ENCODE measurements at regions not wholly inside any gene's neighbourhood (a gene's known extent, or its start where the extent isn't known, plus 50 kb on each side); places are given as distances from the start of the nearest gene placed in this dataset.
"Not testable (repeated sequence)": the region's sequence is repeated elsewhere in the genome, so short reads cannot be mapped to it uniquely, and the experiment has no call there.

GRCh38 chrX:40388441-40388840 is 192.3 kb upstream of the ATP6AP2 start:
- POLR2A ChIA-PET, result no interaction called here

DNA sequence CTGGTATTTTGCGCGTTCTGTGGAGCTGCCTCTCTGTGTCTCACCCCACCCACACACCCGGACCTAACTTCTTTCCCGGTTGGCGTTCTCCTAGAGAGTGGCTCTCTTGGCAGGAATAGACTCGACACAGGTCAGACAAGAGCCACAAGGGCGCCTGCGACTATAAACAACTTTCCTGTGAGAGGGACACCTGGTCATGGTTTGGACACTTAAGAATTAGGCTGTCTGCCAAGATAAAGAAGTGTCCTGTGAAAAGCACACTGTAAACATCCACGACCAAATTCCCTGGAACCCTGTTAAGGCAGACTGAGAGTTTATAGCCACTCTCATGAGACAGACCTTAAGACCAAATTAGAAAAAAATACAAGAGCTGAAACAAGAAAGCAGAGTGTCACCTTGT is 192.9 kb upstream of the ATP6AP2 start:
- H3K4me2 ChIP-seq (ENCODE audit: insufficient read depth, low read length); POLR2A ChIA-PET; H4K20me1 ChIP-seq (replicated peaks; ENCODE audit: control insufficient read depth, extremely low read depth, insufficient read depth, low read length); H3K36me3 ChIP-seq (ENCODE audit: control insufficient read depth in 2 of 2, extremely low read depth in 1 of 2, insufficient read depth in 2 of 2, low read length in 2 of 2); intact Hi-C loops (cut with micrococcal nuclease); H3K27ac ChIP-seq (ENCODE audit: insufficient read depth, low read depth, low read length); H3K4me1 ChIP-seq (ENCODE audit: control insufficient read depth, extremely low read depth, insufficient read depth, low read length); H3K9me1 ChIP-seq (replicated peaks; ENCODE audit: control insufficient read depth, extremely low read depth, insufficient read depth, low read length); H2AFZ ChIP-seq (ENCODE audit: low read depth, low read length); BruUV-seq (replicated peaks); CTCF ChIA-PET; H3K79me2 ChIP-seq (ENCODE audit: control insufficient read depth, insufficient read depth, low read length); DNase-seq (ENCODE audit: low read depth, low spot score); H3K9me3 ChIP-seq (replicated peaks; ENCODE audit: control insufficient read depth, insufficient read depth, low read length); H3K27me3 ChIP-seq (ENCODE audit: control insufficient read depth in 2 of 2, insufficient read depth in 2 of 2, low read length in 2 of 2); H3K4me3 ChIP-seq (replicated peaks in 1 of 3; ENCODE audit: insufficient read depth in 1 of 3, low read depth in 1 of 3, low read length in 3 of 3); FAIRE-seq; H3K9ac ChIP-seq (replicated peaks; ENCODE audit: extremely low read depth, insufficient read depth, low read length); dilution Hi-C loops (cut with MboI; ENCODE audit: extremely low pct_ligation_motif_present, low sequenced_read_pairs): not testable (repeated sequence)

More at GRCh38 chrX:40388441-40388840, 192.3 kb upstream of the ATP6AP2 start:
- Histone ChIP-seq H3K9ac (replicated peaks; ENCODE audit: extremely low read depth, insufficient read depth, low read length) (no peak overlapping the region), H3K9me3 (replicated peaks; ENCODE audit: control insufficient read depth, insufficient read depth, low read length) (no peaks in the 10 kb centered on the region), H3K36me3 (ENCODE audit: control insufficient read depth in 2 of 2, extremely low read depth in 1 of 2, insufficient read depth in 2 of 2, low read length in 2 of 2) (no peaks in the 10 kb centered on the region), H4K20me1 (replicated peaks; ENCODE audit: control insufficient read depth, extremely low read depth, insufficient read depth, low read length) (no peaks in the 10 kb centered on the region), H3K27ac (ENCODE audit: insufficient read depth, low read depth, low read length) (no peak overlapping the region), H3K4me1 (ENCODE audit: control insufficient read depth, extremely low read depth, insufficient read depth, low read length) (peaks cover 2% of the 10 kb centered on the region), H3K4me3 (replicated peaks in 1 of 3; ENCODE audit: insufficient read depth in 1 of 3, low read depth in 1 of 3, low read length in 3 of 3) (no peak overlapping the region), H3K4me2 (ENCODE audit: insufficient read depth, low read length) (no peak overlapping the region), H3K27me3 (ENCODE audit: control insufficient read depth in 2 of 2, insufficient read depth in 2 of 2, low read length in 2 of 2) (no peaks in the 10 kb centered on the region), H3K9me1 (replicated peaks; ENCODE audit: control insufficient read depth, extremely low read depth, insufficient read depth, low read length) (no peaks in the 10 kb centered on the region), H3K79me2 (ENCODE audit: control insufficient read depth, insufficient read depth, low read length) (no peaks in the 10 kb centered on the region), H2AFZ (ENCODE audit: low read depth, low read length) (no peak overlapping the region)
- BruUV-seq (replicated peaks), result no TSS peak
- intact Hi-C loops (cut with micrococcal nuclease) (no loop called here), dilution Hi-C loops (cut with MboI; ENCODE audit: extremely low pct_ligation_motif_present, low sequenced_read_pairs) (no loop called here)
- CTCF ChIA-PET, result no interaction called here
- no peak for TF ChIP-seq MYC (IDR thresholded peaks at IDR 0.05; ENCODE audit: low read depth, low read length)
- no peak for TF ChIP-seq FOS (IDR thresholded peaks at IDR 0.05; ENCODE audit: borderline replicate concordance, insufficient read depth, low read length)
- TF ChIP-seq, protein P1, sequence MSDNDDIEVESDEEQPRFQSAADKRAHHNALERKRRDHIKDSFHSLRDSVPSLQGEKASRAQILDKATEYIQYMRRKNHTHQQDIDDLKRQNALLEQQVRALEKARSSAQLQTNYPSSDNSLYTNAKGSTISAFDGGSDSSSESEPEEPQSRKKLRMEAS (IDR thresholded peaks at IDR 0.05; ENCODE audit: insufficient read depth, insufficient read length), result no peak
- TF ChIP-seq EZH2 (IDR thresholded peaks at IDR 0.05; ENCODE audit: borderline replicate concordance, low read depth, low read length, severe bottlenecking), result no peak
- no peak for TF ChIP-seq JUN (IDR thresholded peaks at IDR 0.05; ENCODE audit: borderline replicate concordance, insufficient read depth, insufficient read length, low read depth)
- DNase-seq (ENCODE audit: low read depth, low spot score) (no peak), FAIRE-seq (no peak)

- H3K9me1 ChIP-seq (replicated peaks; ENCODE audit: control insufficient read depth, extremely low read depth, insufficient read depth, low read length); H3K79me2 ChIP-seq (ENCODE audit: control insufficient read depth, insufficient read depth, low read length); H3K36me3 ChIP-seq (ENCODE audit: control insufficient read depth in 2 of 2, extremely low read depth in 1 of 2, insufficient read depth in 2 of 2, low read length in 2 of 2); H3K4me2 ChIP-seq (ENCODE audit: insufficient read depth, low read length); dilution Hi-C loops (cut with MboI; ENCODE audit: extremely low pct_ligation_motif_present, low sequenced_read_pairs); H4K20me1 ChIP-seq (replicated peaks; ENCODE audit: control insufficient read depth, extremely low read depth, insufficient read depth, low read length); H3K9me3 ChIP-seq (replicated peaks; ENCODE audit: control insufficient read depth, insufficient read depth, low read length); BruUV-seq (replicated peaks); H3K27ac ChIP-seq (ENCODE audit: insufficient read depth, low read depth, low read length); H3K4me3 ChIP-seq (replicated peaks in 1 of 3; ENCODE audit: insufficient read depth in 1 of 3, low read depth in 1 of 3, low read length in 3 of 3); POLR2A ChIA-PET; intact Hi-C loops (cut with micrococcal nuclease); H3K4me1 ChIP-seq (ENCODE audit: control insufficient read depth, extremely low read depth, insufficient read depth, low read length); H3K27me3 ChIP-seq (ENCODE audit: control insufficient read depth in 2 of 2, insufficient read depth in 2 of 2, low read length in 2 of 2); CTCF ChIA-PET; H3K9ac ChIP-seq (replicated peaks; ENCODE audit: extremely low read depth, insufficient read depth, low read length); H2AFZ ChIP-seq (ENCODE audit: low read depth, low read length): not testable (repeated sequence)
- FAIRE-seq (peak; percentile 88), DNase-seq (ENCODE audit: low read depth, low spot score) (peak; percentile 2)
Observed at GRCh38 chrX:40387311-40387710, 193.5 kb upstream of the ATP6AP2 start.

Measured in endothelial cell of umbilical vein (primary cell).